ENCODE measurements at regions not wholly inside any gene's neighbourhood (a gene's known extent, or its start where the extent isn't known, plus 50 kb on each side); places are given as distances from the start of the nearest gene placed in this dataset.
"Not testable (repeated sequence)": the region's sequence is repeated elsewhere in the genome, so short reads cannot be mapped to it uniquely, and the experiment has no call there.

DNA sequence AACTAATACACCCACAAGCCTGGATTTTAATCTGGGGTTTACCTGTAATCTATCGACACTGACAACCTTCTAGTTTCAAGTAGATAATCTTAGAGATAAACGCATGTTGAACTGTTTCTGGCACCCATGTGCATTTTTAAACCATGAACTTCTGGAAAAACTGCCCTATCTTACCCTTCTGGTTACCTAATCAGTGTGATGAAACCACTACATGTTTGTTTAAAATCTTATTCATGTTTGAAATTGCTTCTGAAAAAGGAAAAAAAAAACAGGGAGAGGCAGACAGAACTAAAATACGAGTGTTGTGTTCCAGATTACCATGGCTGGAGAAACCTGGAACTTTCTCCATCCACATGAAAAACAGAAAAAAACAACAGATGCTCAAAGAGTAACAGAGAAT, 139.3 kb downstream of the MID1IP1 start:
- DNase-seq (ENCODE audit: low read depth in 2 of 2) = no peak

DNA sequence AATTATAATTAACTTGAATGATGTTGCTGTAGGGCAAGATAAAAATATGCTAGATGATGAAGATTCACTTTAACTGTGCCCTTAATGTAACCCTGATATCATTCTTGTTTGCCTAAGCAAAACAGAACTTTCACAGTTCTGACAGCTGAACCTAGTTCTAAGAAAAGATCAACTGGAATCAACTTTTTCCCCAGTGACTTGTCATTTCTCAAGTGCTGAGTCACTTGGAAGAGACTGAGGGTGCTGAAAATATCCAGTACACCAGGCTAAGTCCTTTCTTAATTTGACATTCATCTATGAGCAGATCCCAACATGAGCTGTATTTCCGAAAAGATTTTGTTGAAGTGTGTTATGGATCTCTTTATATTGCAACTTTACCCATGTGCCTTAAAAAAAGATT, 140.4 kb downstream of the MID1IP1 start:
- DNase-seq (ENCODE audit: low read depth in 2 of 2) = no peak

DNA sequence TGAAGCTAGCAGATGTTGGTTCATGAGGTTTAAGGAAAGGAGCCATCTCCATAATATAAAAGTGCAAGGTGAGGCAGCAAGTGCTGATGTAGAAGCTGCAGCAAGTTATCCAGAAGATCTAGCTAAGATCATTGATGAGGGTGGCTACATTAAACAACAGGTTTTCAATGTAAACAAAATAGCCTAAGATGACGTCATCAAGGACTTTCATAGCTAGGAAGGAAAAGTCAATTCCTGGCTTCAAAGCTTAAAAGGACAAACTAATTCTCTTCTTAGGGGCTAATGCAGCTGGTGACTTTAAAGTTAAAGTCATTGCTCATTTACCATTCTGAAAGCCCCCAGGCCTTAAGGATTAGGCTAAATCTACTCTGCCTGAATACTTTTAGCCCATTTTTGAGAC, 141.9 kb downstream of the MID1IP1 start:
- DNase-seq (ENCODE audit: low read depth in 2 of 2) = no peak

DNA sequence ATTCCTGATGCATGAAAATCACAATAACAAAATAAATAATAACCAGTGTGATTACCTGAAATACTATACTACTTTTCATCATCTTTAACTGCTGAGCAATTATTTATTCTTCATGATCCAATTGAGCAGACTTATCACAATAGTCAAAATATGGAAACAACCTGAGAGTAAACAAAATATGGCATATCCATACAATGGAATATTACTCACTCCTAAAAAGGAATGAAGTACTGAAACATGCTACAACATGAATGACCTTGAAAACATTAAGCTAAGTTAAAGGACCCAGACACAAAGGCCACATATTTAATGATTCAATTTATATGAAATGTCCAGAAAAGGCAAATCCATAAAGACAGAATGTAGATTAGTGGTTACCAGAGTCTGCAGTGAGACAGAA, 146.8 kb downstream of the MID1IP1 start:
- no peak for DNase-seq (ENCODE audit: low read depth in 2 of 2)

DNA sequence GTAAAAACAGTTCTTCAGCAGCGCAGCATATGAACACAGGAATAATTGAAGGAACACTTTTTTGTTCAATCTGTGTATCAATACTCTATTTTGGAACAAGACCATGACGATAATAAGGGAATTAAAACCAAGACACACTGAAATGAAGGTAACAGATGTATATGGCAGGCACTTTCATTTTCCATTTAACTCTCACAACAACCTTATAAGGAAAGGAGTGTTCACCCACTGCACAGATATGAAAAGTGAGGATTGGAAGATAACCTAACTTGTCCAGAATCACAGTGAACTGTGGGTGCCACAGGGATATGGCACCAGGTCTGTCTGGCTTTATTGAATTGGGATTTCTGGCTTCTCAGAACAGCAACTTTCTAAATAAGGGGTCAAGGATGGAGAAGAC, 153.3 kb downstream of the MID1IP1 start:
- DNase-seq (ENCODE audit: low read depth in 2 of 2) = no peak

DNA sequence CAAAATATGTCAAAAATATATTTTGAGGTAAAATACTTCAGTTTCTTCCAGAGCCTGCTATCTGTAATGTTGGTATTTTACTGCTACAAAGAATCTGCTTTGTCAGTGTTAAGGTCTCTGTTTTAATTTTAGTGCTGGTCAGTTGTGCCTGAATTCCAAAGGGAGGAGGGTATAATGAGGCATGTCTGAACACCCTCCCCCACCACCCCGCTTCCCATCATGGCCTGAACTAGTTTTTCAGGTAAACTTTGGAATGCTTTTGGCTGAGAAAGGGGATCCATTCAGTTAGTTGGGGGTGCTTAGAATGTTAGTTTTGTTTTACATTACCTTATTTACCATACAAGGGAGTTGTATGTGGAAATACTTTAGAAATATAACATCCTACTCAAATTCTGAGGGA, 158.5 kb downstream of the MID1IP1 start:
- no peak for DNase-seq (ENCODE audit: low read depth in 2 of 2)

DNA sequence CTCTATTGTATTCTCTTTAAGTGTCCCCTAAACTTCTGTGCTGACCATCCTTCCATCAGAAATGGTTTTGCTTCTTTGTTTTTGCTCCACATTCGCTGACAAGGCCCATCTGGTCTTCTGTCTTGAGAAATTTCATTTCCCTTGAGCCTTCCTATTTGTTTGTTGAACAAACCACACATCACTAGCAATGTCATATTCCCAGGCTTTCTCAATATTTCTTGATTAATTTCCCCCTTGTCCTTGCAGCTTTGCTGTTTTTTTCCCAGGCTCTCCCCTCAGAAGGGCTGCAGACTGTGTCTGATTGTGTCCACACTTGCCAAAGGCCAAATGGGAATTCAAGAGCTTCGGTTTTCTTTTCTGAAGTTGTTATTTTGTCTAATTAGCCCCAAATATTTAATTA, 158.9 kb downstream of the MID1IP1 start:
- DNase-seq (ENCODE audit: low read depth in 2 of 2) = no peak

DNA sequence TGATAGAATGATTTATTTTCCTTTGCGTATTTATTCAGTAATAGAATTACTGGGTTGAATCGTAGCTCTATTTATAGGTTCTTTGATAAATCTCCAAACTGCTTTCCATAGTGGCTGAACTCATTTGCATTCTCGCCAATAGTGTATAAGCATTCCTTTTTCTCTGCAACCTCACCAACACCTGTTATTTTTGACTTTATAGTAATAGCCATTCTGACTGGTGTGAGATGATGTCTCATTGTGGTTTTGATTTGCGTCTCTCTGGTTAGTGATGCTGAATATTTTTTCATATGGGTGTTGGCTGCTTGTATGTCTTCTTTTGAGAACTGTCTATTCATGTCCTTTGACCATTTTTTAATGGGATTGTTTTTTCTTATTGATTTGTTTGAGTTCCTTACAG, 160.7 kb downstream of the MID1IP1 start:
- no peak for DNase-seq (ENCODE audit: low read depth in 2 of 2)

DNA sequence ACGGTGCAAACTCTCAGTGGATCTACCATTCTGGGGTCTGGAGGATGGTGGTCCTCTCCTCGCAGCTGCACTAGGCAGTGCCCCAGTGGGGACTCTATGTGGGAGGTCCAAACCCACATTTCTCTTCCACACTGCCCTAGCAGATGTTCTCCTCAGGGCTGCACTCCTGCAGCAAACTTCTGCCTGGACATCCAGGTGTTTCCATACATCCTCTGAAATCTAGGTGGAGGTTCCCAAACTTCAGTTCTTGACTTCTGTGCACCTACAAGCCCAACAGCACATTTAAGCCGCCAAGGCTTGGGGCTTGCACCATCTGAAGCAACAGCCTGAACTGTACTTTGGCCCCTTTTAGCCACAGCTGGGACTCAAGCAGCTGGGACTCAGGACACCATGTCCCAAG, 162.0 kb downstream of the MID1IP1 start:
- not testable (repeated sequence) for DNase-seq (ENCODE audit: low read depth in 2 of 2)

DNA sequence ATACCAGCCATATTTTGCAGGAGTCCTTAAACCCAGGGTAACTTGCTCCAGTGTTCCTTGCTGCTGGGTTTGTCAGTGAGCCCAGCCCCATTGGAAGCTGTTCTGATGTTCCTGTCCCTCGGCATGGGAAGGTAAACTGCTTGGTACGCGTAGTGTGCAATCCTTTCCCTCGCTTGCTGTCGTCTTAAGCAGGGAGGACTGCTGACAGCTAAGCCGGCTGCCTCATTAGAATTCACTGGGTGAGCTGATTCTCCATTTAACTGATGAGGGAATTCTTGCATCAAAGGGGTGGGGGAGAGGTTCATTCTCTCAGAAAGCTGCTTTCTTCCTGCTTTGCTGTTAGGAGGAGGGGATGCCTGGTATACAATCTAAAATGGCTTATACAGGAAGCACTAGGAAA, 164.6 kb downstream of the MID1IP1 start:
- no peak for DNase-seq (ENCODE audit: low read depth in 2 of 2)

DNA sequence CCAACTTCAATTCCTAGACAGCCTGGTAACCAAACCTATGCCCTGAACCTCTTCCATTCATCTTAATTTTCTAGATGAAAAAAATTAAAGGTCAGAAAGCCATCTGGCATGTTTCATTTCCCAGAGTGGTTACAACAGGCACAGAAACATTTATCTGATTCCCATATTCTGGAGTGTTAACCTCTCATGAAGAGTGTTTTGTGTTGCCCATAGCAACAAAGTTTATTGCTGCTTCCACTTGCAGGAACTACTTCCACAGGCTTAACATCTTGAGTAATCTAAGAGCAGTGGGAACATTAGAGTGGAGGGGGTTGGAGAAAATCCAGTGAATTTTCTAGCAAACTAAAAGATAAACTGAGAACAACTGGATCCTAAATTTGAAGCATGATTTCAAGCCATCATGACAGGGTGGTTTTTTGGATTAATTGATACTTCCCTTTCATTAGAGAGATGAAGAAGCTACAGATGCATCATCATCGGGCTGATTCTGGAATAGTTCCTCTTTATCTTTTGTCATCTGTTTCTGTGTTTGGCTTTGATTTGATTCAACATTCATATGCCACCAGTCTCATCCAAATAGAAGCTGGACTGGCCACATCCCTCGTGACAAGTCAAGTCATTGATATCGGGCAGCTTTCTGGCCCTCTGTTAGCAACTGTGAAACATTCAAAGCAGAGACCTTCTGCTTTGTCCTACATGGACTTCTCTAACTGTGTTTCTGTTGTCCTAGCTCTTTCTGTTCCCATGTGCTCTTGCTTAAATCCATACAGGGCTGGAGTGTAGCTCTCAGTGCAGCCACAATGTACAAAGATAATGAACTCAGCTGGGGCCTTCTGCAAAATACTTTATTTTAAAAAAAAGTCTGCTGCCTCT, 167.3 kb downstream of the MID1IP1 start:
- no peak for DNase-seq (ENCODE audit: low read depth in 2 of 2)

DNA sequence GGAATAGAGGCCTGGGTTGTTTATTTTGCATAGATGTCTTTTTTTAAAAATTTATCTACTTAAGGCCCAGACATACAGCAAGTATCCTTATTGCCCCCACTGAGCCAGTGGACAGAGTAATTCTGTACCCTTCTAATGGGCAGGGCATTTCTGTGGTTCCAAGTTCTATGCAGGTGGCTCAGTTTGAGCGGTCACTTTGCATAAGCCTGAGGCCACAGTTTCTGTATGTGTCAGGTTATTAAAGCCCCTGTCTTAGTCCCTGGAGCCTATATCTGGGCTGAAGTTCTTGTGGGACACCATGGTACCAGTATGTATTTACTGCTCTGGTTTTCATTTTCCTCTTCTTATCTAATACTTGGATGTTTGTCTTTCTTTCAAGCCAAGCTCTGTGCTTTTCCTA, 168.8 kb downstream of the MID1IP1 start:
- DNase-seq (ENCODE audit: low read depth in 2 of 2) = no peak

DNA sequence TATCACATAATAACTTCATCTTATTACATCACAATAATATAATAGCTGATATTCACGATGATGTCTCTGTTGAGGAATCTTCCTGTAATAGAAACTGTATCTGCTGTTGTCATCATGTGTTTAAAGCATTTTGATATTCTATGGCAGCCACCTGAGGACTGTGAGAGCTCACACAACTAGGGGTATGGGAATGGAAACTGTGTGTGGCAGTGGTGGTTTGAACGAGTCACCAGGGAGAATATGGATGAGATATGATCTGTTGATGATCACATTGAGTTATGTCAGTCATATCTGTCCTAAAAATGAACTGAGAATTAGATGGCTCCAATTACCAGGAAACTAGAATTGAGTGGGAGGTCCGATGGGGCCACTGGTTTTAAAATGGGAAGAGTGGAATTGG, 169.6 kb downstream of the MID1IP1 start:
- DNase-seq (ENCODE audit: low read depth in 2 of 2) = no peak

DNA sequence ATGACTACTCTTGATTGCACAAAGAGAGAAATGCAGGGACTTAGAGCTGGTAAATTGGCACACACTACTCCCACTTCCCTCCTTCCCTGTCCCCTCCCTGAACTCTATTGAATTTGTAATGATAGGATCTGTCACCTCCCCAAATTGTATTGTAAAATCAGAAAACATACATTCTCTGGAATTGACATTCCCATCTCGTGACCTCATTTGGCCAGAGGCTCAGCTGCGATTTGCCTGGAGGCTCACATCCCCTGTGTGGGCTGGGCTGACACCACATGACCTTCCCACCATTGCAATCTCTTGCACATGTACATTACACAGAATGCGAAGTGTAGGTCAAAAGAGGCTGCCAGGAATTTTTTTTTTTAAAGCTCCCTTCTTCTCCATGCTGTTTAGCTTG, 172.1 kb downstream of the MID1IP1 start:
- no peak for DNase-seq (ENCODE audit: low read depth in 2 of 2)

DNA sequence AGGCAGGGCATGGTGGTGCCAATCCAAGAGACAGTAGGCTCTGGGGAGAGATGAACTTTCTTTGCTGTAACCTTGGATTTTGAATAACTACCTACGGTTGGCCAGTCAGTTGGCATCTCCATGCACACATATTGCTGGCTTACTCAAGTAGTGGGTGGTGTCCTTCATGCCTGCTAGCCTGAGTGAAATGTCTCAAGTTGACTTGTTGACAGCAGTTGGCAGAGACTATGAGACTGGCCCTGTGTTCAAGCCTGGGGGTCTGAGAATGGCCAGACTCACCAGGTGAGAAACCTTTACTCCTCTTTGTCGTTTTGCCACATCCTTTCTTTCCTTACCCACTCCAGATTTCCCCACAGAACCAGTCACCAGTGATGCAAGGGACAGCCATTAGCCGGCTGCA, 173.3 kb downstream of the MID1IP1 start:
- no peak for DNase-seq (ENCODE audit: low read depth in 2 of 2)

DNA sequence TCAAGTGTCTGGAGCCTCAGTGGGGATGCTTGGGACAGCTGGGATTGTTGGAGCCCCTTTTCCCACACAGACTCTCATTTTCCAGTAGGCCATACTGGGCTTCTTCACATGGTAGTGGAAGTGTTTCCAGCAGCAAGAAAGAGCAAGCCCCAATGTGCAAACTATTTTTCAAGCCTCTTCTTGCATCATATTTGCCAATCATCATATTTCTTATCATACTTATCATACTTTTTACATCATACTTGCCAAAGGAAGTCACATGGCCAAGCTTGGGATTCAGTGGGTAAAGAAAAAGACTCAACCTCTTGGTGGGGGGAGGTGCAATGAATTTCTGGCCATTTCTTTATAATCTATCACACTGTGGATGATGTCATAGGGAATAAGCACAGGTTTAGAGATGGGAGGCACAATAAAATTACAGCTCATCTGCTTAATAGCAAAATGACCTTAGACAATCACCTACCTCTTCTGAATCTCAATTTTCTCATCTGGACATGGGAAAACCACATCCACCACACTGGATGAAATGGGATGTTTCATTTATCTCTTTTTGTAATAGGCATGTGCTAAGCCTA, 174.2 kb downstream of the MID1IP1 start:
- no peak for DNase-seq (ENCODE audit: low read depth in 2 of 2)

DNA sequence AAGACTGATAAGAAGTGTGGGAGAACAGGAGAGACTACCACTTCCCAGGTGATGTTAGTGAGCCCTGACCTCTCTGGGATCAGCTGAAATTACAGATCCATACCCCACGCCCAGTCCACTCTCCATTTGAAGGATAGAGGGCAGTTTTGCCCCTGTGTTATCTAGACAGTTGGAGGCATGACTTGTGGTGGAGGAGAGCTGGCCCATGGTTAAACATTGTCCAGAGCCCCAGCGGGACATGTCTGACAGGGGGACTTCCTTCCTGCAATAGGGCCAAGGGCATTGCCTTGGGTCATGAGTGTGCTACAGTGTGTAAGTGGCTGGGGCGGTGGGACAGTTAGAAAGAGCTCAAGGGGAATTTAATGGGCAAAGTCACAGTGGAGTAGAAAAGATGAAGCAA, 181.1 kb downstream of the MID1IP1 start:
- DNase-seq (ENCODE audit: low read depth in 2 of 2) = no peak

DNA sequence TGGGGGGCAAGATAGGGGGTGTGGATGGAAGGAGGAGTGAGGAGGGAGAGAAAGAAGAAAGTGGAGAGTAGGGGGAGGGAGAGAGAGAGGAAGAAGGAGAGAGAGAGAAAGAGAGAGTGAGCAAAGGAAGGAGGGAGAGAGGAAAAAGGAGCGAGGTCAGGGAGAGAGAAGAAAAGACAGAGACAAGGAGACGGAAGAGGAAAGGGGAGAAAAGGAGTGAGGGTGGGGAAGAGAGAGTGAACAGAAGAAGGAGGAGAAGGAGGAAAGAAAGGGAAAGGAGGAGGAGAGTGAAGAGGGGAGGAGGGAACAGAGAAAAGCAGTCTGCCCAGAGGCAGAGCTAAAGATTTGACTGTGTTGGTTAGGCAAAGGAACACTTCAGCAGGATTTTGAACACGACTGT, 181.6 kb downstream of the MID1IP1 start:
- DNase-seq (ENCODE audit: low read depth in 2 of 2) = no peak

DNA sequence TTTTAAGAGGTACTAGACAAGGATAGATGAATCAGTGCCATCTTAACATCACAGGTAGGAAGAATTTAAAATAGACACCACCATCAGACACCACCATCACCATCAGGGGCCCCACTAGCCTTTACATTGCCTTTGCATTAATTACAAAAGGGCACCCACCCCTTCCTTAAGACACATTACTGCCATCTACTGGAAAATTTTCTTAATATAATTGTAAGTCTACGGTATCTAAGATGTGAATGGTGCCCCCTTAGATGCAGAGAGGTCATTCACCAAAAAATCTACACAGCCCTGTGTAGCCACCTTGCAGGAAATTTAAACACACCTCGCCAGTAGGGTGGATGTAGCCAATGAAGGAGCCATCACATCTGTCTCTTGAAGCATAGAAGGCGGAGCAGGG, 184.1 kb downstream of the MID1IP1 start:
- no peak for DNase-seq (ENCODE audit: low read depth in 2 of 2)

DNA sequence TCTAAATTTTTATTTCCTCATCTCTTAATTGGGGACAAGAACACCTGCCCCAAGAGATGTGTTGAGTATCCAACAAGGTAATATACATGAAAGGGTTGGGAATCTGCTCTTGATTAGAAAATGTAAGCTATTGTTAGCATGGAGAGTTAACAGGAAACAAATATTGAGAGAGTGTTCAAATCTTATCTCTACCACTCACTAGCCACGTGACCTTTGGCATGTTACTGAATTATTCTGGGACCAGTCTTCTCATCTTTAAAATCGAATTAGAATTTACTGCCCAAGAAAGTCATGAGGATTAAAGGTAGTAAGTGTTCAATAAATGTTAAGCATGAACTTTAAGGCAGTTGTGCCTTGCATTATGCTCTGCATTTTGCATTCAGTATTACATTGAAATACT, 184.7 kb downstream of the MID1IP1 start:
- DNase-seq (ENCODE audit: low read depth in 2 of 2) = no peak

DNA sequence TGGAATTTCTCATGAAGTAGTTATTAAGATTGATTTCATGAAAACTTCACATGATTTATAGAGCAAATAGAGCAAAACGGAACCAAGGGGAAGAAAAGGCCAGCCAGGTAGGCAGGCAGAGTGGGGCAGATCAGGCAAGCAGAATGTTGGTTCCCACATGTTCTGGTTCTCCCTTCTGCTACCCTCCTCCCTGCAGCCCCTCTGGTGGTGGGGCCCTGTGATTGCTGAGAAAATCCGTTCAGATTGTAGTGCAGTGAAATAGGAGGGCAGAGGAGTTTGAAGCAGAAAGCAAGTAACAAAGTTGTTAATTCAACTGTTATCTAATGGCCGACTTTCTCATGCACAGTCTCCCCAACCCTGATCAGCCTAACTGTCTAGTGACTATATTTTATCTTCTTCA, 185.3 kb downstream of the MID1IP1 start:
- DNase-seq (ENCODE audit: low read depth in 2 of 2) = no peak

DNA sequence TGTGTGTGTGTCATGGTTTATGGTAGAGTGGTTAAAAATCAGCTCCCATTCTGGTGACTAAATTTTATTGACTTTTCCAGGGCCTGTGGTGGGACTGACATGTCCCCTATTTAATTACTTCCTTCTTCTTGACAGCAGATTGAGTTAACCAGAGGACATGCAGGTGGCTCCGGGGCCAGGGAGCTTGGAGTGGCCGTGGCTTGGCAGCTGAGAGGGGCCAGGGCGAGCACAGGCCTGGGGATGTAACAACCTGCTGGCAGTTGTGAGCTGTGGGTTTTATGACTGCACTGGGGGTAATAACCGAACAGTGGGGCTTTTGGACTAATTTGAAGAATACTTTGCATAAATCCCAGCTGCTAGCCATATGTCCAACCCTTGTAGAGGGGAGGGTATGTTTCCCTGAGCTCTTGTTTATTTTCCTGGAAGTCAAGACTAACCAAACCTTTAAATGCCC, 186.0 kb downstream of the MID1IP1 start:
- no peak for DNase-seq (ENCODE audit: low read depth in 2 of 2)

DNA sequence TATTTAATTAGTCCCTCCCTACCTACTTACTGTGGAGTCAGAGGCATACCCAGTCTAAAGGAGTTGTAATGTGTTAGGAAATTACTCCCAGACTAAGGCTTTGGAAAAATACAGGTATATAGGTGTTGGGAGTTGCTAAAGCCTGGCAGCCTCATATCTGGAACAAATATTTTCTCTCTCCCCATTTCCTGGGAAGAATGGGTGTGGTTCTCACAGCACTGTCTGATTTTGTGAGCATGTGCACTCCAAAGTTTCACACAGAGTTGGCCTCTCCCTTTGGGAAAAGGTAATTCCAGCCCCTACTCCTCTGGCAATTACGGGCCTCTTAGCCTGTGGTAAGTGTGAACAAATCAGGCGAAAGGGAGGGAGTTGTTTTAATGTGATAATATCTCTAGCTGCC, 187.0 kb downstream of the MID1IP1 start:
- no peak for DNase-seq (ENCODE audit: low read depth in 2 of 2)

DNA sequence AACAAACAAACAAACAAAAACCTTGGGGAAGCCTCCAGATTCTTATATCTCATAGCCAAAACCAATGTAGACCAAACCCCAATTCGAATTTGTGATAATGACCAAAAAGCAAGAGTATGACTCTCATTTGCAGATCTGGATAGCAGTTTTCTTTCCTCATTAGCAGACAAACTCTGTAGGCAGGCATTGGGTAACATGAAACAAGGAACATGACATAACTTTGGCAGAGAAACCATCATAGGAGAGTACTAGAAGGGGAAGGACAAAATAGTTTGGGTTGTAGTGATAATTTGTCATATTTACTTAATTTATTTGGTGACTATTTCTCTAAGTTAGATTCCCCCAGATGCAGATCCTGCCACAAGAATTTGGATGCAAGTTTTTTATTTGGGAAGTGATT, 187.8 kb downstream of the MID1IP1 start:
- no peak for DNase-seq (ENCODE audit: low read depth in 2 of 2)

Data from activated CD8-positive, alpha-beta memory T cell treated with anti-CD3 and anti-CD28 coated beads for 4 hours (primary cell).